Central memory CD8-positive, alpha-beta T cell (primary cell): ENCODE measurements at regions not wholly inside any gene's neighbourhood (a gene's known extent, or its start where the extent isn't known, plus 50 kb on each side); places are given as distances from the start of the nearest gene placed in this dataset.

Source experiments
- ATAC-seq: fragments of 150-1000 bp; cut with Tn5 transposase; replicated peaks from 2 replicates; pipeline ENCODE4 v1.10.0; 2022; ENCODE audit warnings: mild to moderate bottlenecking, moderate FRiP score, moderate number of reproducible peaks; ENCODE audit not compliant: poor library complexity, severe bottlenecking; ENCODE audit errors: extremely low read depth
- DNase-seq, 2 donors: peaks; one replicate each; pipeline ENCODE4 v3.0.0; 2021; ENCODE audit warnings: low spot score in 2 of 2
- H3K27ac Mint-ChIP-seq: one replicate; pipeline ENCODE4 v1.8.0; 2022; ENCODE audit warnings: low read depth, mild to moderate bottlenecking, moderate library complexity, mixed read lengths
- H3K27me3 Mint-ChIP-seq: one replicate; pipeline ENCODE4 v1.8.0; 2022; ENCODE audit warnings: mixed read lengths
- H3K36me3 Mint-ChIP-seq: one replicate; pipeline ENCODE4 v1.8.0; 2022; ENCODE audit warnings: mild to moderate bottlenecking, moderate library complexity, mixed read lengths; ENCODE audit not compliant: insufficient read depth
- H3K4me1 Mint-ChIP-seq: one replicate; pipeline ENCODE4 v1.8.0; 2022; ENCODE audit warnings: mixed read lengths
- H3K4me3 Mint-ChIP-seq: one replicate; pipeline ENCODE4 v1.8.0; 2022; ENCODE audit warnings: mild to moderate bottlenecking, moderate library complexity, mixed read lengths
- H3K9me3 Mint-ChIP-seq: one replicate; pipeline ENCODE4 v1.8.0; 2022; ENCODE audit warnings: mixed read lengths

DNA sequence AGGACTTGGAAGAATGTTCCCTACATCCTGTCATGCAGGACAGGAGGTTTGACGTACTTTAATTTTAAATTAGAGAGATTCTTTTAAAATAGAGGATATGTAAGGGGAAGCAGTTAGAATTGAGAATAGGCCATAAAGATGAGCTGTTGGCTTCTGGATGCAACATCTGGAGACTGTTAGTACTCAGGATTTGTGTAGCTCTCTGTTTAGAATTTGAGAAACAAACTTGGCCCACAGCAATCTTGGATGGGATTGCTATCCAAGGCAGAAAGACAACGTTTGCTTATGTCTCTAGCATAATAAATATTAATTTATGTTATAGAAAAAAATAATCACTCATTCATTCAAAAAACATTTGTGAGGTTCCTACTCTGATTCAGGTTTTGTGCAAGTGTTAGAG is 398.4 kb upstream of the NOVA1 start:
- peaks cover 12% of the 10 kb centered on the region for H3K9me3 Mint-ChIP-seq
- ATAC-seq, result no peak
- no peaks in the 10 kb centered on the region for H3K27me3 Mint-ChIP-seq
- H3K4me3 Mint-ChIP-seq, result no peak overlapping the region
- DNase-seq, result no peak
- H3K4me1 Mint-ChIP-seq, result no peaks in the 10 kb centered on the region
- H3K27ac Mint-ChIP-seq, result no peak overlapping the region
- H3K36me3 Mint-ChIP-seq, result peaks cover 2% of the 10 kb centered on the region

DNA sequence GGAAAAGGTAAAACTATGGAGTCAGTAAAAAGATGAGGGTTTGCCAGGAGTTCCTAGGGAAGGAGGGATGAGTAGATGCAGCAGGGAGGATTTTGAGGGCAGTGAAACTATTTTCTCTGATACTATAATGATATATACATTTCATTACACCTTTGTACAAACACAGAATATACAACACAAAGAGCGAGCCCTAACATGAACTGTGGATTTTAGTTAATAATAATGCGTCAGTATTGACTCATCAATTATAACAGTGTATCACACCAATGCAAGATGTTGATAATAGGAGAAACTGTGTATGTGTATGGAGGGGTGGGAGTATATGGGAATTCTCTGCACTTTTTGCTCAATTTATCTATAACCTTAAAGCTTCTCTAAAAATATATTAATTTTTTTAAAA is 404.3 kb upstream of the NOVA1 start:
- Mint-ChIP-seq H3K27me3 (no peaks in the 10 kb centered on the region), H3K4me3 (no peak overlapping the region), H3K27ac (no peak overlapping the region), H3K4me1 (no peaks in the 10 kb centered on the region), H3K9me3 (peaks cover 10% of the 10 kb centered on the region), H3K36me3 (no peaks in the 10 kb centered on the region)
- no peak for ATAC-seq
- no peak for DNase-seq

DNA sequence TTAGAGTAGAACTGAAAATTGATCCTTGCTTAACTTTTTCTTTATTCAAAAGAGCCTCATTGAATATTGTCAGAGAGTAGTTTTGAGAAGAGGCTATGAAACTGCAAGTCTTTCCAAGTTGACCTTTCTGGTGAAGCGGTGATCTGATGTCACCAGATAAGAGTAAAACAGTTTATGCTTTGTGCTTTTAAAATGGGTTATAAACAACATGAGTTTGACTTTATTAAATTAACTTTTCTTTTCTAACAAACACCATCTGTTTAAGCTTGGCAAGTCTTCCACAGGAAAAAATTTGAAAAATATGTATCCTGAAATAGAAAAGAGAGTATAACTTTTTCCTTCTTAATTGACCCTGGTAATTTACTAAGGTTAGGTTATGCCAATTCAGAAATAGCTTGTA is 408.7 kb upstream of the NOVA1 start:
- Mint-ChIP-seq H3K27me3 (no peaks in the 10 kb centered on the region), H3K4me3 (no peak overlapping the region), H3K27ac (no peak overlapping the region), H3K9me3 (peaks cover 32% of the 10 kb centered on the region), H3K4me1 (no peaks in the 10 kb centered on the region), H3K36me3 (no peaks in the 10 kb centered on the region)
- DNase-seq, result no peak
- no peak for ATAC-seq

DNA sequence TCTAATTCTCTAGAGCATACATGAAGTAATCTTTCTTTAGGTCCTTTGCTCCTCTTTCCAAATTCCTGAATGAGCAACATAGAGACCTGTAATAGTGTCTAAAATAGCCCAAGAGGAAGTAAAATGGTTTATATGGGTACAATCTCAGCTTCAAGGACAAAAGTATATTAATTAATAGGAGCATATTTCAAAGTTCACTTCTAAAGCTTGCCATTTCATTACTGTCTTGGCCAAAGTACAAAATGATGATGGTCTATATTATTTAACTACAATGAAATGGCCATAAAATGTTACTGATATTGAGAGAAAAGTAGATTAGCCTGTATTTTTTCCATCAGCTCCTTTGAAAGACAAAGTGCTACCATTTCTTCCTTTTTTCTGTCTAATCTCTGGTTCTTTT is 410.4 kb upstream of the NOVA1 start:
- peaks cover 33% of the 10 kb centered on the region for H3K9me3 Mint-ChIP-seq
- ATAC-seq, result no peak

DNA sequence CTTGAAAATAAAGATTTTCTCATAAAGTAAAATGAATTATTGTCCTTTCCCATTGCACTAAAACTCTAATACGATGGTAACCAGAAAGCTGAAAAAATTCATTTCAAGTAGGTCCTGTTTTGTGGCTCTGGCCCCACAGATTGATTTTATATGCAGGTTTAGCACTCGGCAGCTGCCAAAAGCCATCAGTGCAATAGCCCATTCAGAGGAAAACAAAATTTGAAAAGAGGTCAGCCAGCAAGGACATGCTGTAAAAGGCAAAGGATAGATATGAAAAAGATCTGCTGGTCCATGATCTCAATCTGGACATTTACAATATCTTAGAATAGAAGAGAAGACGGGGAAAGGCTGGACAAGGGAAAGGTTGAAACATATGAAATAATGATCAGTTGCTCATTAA is 414.8 kb upstream of the NOVA1 start:
- Mint-ChIP-seq H3K4me1 (no peaks in the 10 kb centered on the region), H3K36me3 (no peaks in the 10 kb centered on the region), H3K27ac (no peak overlapping the region), H3K27me3 (no peaks in the 10 kb centered on the region), H3K4me3 (no peak overlapping the region), H3K9me3 (peaks cover 32% of the 10 kb centered on the region)
- no peak for ATAC-seq
- DNase-seq, result no peak

More for the DNA sequence above, 410.4 kb upstream of the NOVA1 start:
- Mint-ChIP-seq H3K4me1 (no peaks in the 10 kb centered on the region), H3K4me3 (no peak overlapping the region), H3K27me3 (no peaks in the 10 kb centered on the region), H3K27ac (no peak overlapping the region), H3K36me3 (no peaks in the 10 kb centered on the region)
- DNase-seq, result no peak

DNA sequence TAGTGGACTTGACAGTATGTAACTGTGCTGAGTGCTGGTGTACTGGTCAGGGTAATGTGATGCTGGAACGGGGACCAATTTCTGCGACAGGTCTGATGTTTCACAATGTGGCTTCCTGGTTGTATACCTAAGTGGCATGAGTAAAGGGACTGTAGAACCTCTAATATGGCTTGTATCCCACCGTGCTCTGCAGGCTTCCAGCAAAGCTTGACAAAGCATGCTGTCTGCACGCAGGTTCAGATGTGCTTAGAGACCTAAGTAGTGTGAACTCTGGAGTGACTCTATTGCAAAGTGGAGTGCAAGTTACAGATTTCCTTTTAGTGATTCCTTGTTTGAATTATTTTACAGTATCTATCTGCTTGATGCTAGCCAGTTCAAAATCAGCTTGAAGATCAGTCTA is 415.8 kb upstream of the NOVA1 start:
- Mint-ChIP-seq H3K36me3 (no peaks in the 10 kb centered on the region), H3K4me1 (no peaks in the 10 kb centered on the region), H3K4me3 (no peak overlapping the region), H3K27me3 (no peaks in the 10 kb centered on the region), H3K27ac (no peak overlapping the region), H3K9me3 (peaks cover 22% of the 10 kb centered on the region)
- no peak for DNase-seq
- no peak for ATAC-seq

DNA sequence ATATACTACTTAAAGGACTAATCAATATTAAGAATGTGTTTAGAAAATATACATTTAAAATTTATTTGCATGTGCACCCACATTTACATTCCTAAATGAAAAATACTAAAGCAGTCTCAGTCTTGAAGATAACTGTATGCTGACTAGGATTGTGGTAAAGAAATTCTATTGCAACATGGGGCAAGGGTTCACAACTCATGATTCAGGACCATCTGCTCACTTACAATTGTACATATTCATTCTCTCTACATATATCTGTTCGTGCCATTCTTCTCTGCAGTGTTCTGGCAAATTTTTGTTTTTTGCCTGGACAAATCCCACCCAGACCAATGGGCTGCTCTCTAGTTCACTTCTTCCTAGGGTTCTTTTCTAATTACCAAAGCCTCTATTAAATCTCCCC is 417.2 kb upstream of the NOVA1 start:
- Mint-ChIP-seq H3K27ac (no peak overlapping the region), H3K36me3 (no peaks in the 10 kb centered on the region), H3K27me3 (no peaks in the 10 kb centered on the region), H3K4me1 (no peaks in the 10 kb centered on the region), H3K9me3 (peaks cover 13% of the 10 kb centered on the region), H3K4me3 (no peak overlapping the region)
- DNase-seq (no peak), ATAC-seq (no peak)

DNA sequence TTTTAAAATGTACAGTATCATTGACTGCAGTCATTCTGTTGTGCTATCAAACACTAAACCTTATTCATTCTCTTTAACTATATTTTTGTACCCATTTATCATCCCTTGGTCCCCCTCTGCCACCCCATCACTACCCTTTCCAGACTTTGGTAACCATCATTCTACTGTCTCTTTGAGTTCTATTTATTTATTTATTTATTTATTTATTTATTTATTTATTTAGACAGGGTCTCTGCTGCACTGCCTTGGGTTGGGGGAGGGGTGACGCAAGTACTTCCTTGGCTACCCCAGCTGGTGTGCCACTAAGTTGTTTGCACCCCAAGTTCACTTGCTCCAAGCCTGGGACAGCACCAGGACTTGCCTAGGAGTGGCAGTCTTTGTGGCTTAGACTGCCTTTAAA is 427.8 kb upstream of the NOVA1 start:
- Mint-ChIP-seq H3K27me3 (no peaks in the 10 kb centered on the region), H3K36me3 (no peaks in the 10 kb centered on the region), H3K4me1 (no peaks in the 10 kb centered on the region), H3K4me3 (no peak overlapping the region), H3K27ac (no peak overlapping the region), H3K9me3 (peaks cover 7% of the 10 kb centered on the region)
- no peak for ATAC-seq
- DNase-seq, result no peak

DNA sequence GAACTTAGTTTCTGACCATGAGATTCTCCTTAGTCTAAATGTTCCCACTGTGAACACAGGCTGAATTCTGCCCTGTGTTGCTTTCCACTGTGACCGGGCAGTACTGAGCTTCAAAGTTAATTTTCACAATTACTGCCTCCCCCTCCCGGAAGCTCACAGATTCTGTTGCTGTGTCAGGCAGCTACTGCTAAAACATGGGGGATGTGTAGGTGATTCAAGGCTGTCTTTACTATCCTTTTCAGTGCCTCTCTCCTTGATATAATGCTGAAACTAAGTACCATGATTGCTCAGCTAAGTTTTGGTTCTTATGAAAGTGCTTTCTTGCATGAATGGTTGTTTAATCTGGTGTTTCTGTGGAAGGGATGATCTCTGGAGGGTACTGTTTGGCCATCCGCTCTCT is 428.3 kb upstream of the NOVA1 start:
- ATAC-seq, result no peak
- DNase-seq, result no peak
- H3K36me3 Mint-ChIP-seq, result no peaks in the 10 kb centered on the region
- peak overlapping the region; percentile 29 for H3K27ac Mint-ChIP-seq
- H3K4me3 Mint-ChIP-seq, result no peak overlapping the region
- H3K9me3 Mint-ChIP-seq, result peaks cover 7% of the 10 kb centered on the region
- no peaks in the 10 kb centered on the region for H3K4me1 Mint-ChIP-seq
- H3K27me3 Mint-ChIP-seq, result no peaks in the 10 kb centered on the region

DNA sequence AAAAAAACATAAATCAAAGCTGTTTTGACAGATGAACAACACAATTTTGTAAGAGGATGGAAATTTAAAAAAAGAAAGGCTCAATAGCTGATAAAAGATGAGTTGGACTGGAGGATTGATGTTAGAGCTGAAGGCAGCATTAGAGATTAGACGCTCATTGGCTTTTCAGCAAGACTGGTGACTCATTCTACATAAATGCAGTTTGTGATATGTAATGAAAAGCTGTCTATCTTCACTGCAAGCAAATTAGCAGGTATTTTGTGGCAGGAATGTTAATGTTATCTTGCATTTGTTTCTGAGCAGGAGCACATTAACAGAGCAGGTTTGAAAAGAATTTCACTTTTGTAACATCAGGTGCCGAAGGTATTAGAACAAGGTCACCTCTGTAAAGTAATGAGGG is 442.7 kb upstream of the NOVA1 start:
- H3K4me1 Mint-ChIP-seq, result no peaks in the 10 kb centered on the region
- no peak overlapping the region for H3K27ac Mint-ChIP-seq
- no peak overlapping the region for H3K4me3 Mint-ChIP-seq
- H3K9me3 Mint-ChIP-seq, result peaks cover 24% of the 10 kb centered on the region
- H3K27me3 Mint-ChIP-seq, result no peaks in the 10 kb centered on the region
- H3K36me3 Mint-ChIP-seq, result no peaks in the 10 kb centered on the region
- DNase-seq (no peak), ATAC-seq (no peak)

DNA sequence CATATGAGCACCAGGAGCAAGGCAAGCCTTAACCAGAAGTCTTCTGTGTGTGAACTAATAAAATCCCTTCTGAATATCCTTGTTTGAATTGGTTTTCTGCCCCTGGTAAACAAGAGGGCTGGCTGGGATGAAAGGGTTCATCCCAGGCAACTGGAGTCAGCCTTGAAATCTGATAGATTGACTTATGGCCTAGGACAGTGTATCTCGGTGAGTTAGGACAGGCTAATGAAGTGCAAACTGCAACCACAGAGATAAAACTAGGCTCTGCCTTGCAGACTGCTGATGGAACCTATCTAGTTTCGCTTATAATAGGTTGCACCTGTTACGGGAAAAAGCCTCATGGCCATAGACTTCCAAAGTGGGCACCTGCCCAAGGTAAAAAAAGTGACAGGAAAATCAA is 451.9 kb upstream of the NOVA1 start:
- ATAC-seq (no peak), DNase-seq (no peak)
- Mint-ChIP-seq H3K27ac (no peak overlapping the region), H3K27me3 (no peaks in the 10 kb centered on the region), H3K9me3 (peaks cover 29% of the 10 kb centered on the region), H3K36me3 (no peaks in the 10 kb centered on the region), H3K4me1 (no peaks in the 10 kb centered on the region), H3K4me3 (no peak overlapping the region)

DNA sequence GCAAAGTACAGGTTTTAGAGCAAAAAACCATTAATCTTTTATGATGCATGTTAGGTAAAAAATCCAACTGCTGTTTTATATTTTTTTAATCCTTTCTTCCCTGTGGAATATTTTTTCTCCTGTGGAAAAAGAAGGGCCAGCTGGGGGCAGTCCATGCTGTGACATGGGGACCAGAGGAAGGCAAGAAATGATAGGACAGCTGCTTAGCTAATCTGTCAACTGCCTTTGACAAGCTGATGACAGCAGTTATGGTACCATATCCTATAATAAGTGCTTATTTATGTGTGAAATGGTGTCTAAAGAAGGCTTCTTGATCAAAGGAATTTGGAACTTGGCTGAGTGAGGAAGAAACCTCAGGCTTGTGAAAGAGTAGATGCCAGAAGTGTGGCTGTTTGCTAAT is 452.4 kb upstream of the NOVA1 start:
- H3K27ac Mint-ChIP-seq, result no peak overlapping the region
- no peaks in the 10 kb centered on the region for H3K27me3 Mint-ChIP-seq
- H3K4me3 Mint-ChIP-seq, result no peak overlapping the region
- no peak for DNase-seq
- H3K9me3 Mint-ChIP-seq, result peaks cover 29% of the 10 kb centered on the region
- no peak for ATAC-seq
- H3K36me3 Mint-ChIP-seq, result no peaks in the 10 kb centered on the region
- H3K4me1 Mint-ChIP-seq, result no peaks in the 10 kb centered on the region

DNA sequence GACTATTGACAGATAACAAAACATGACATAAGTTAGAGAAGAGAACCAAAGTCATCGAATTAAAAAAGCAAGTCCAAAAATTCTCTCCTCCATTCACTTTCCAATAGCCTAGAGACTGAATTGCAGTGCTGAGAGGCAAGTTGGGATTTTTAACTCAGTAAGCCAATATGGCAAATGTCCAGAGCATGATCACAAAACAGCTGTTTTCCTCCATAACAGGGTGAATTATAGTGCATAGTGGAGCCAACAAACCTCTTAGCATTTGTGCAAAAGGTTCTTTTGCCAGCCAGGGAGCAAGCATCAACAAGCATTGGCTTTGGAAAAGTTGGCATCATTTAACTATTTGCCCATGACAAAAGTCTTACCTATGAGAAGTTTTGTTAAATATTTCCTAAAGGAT is 458.8 kb upstream of the NOVA1 start:
- no peak for ATAC-seq
- Mint-ChIP-seq H3K9me3 (peaks cover 24% of the 10 kb centered on the region), H3K4me1 (no peaks in the 10 kb centered on the region), H3K36me3 (no peaks in the 10 kb centered on the region), H3K27ac (no peak overlapping the region), H3K4me3 (no peak overlapping the region), H3K27me3 (no peaks in the 10 kb centered on the region)
- no peak for DNase-seq

DNA sequence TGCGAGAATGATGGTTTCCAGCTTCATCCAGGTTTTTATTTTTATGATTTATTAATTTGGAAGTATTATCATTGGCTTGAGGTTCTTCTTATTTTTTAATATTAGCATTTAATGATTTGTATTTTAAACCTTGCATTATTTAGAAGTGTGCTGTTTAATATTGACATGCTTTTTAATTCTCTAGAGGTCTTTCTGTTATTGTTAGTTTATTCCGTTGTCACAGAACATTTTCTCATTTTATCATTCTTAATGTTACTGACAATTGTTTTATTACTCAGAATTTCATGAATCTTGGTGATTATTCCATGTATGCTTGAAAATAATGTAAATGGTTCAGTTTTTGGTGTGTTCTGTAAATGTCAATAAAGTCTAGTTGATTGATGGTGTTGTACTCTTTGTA is 463.5 kb upstream of the NOVA1 start:
- Mint-ChIP-seq H3K36me3 (no peaks in the 10 kb centered on the region), H3K9me3 (peaks cover 7% of the 10 kb centered on the region), H3K27me3 (no peaks in the 10 kb centered on the region), H3K27ac (no peak overlapping the region), H3K4me1 (no peaks in the 10 kb centered on the region), H3K4me3 (no peak overlapping the region)
- ATAC-seq, result no peak
- no peak for DNase-seq
